HG03342 (cell line): ENCODE measurements at regions not wholly inside any gene's neighbourhood (a gene's known extent, or its start where the extent isn't known, plus 50 kb on each side); places are given as distances from the start of the nearest gene placed in this dataset.
"Not testable (repeated sequence)": the region's sequence is repeated elsewhere in the genome, so short reads cannot be mapped to it uniquely, and the experiment has no call there.

ENCODE experiments used
- ATAC-seq: cut with Tn5 transposase; IDR thresholded peaks from one replicate; pipeline ENCODE4 v1.9.1; 2021; ENCODE audit warnings: mild to moderate bottlenecking, moderate library complexity; ENCODE audit not compliant: unreplicated experiment

GRCh38 chr6:112401083-112401482 is 54.0 kb downstream of the RFPL4B start:
- ATAC-seq, result no peak

GRCh38 chr6:112407101-112407590 is 60.0 kb downstream of the RFPL4B start:
- no peak for ATAC-seq

DNA sequence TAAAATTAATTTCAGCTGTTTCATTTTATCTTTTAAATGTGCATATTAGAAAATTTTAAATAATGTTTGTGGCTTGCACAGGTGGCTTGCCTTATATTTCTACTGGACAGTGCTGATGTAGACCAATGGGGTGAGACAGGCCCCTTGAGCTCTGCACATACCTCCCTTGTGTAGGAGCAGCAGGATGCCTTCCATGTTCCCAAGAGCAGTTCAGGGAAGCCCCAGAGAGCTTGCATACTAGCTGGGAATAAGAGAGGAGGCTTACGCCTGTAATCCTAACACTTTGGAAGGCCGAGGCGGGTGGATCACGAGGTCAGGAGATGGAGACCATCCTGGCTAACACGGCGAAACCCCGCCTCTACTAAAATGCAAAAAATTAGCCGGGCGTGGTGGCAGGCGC is 61.4 kb downstream of the RFPL4B start:
- ATAC-seq, result no peak

DNA sequence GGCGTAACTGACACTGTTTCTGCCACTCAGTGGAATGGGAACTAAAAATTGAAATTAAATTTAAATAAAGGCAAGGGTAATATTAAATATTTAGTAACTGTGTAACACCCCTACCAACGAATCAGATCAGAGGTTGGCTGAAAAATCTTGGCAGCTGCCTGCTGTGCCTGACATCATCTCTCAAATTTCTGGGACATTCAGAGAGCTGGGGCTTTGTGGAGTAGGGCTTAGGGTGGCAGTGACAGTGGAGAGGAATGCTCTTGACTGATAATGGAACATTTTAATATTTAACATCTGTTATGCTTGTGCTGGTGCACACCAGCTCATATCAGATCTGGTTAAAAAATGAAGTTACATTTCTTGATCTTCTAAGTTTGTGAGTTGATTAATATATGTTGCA is 62.2 kb downstream of the RFPL4B start:
- ATAC-seq, result no peak

DNA sequence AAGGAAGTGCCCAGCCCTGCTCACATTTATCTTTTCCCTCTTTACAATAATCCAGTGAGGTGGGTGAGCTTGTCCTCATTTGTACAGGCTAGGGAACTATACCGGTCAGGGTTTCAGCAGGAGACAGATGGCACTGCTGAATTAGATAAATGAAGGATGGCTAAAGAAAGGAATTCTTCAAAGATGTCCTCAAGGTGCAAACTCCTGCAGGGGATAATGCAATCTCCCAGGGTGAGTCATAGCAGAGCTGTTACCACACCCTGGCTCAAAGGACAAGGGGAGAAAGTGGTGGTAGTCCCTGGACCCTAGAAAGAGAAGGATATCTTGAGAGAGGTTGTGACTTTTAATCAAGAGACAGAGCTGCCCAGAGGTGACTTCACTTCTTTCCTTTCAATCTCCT is 66.7 kb downstream of the RFPL4B start:
- ATAC-seq, result no peak

- no peak for ATAC-seq
Measured at GRCh38 chr6:112415366-112415765, 68.2 kb downstream of the RFPL4B start.

- ATAC-seq, result no peak
Measured at GRCh38 chr6:112416866-112417265, 69.7 kb downstream of the RFPL4B start.

DNA sequence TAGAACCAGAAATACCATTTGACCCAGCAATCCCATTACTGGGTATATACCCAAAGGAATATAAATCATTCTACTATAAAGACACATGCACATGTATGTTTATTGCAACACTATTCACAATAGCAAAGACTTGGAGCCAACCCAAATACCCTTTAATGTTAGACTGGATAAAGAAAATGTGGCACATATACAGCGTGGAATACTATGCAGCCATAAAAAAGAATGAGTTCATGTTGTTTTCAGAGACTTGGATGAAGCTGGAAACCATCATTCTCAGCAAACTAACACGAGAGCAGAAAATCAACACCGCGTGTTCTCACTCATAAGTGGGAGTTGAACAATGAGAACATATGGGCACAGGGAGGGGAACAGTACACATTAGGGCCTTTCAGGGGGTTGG is 79.9 kb downstream of the RFPL4B start:
- ATAC-seq, result not testable (repeated sequence)

GRCh38 chr6:112427499-112427898 is 80.4 kb downstream of the RFPL4B start:
- no peak for ATAC-seq

- no peak for ATAC-seq
Measured at GRCh38 chr6:112428477-112428876, 81.3 kb downstream of the RFPL4B start.

- ATAC-seq, result no peak
Measured at GRCh38 chr6:112429226-112429625, 82.1 kb downstream of the RFPL4B start.

DNA sequence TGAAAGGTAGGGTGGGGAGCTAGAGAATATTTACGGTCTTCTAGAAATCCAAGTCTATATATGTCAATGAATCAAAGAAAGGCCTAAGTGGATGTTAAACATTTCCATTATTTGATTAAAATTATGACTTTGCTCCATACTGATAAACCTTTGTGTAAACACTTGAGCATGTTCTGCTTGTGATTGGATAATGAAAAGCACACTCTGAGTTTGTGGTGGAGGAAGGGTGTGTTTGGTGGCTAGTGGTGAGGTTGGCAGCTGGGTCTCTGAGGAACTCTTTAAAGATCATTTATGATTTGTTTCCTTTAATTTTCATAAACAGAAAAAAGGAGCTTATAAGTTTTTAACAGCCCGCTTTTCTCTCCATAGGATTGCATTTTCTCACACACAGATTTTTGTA is 84.7 kb downstream of the RFPL4B start:
- no peak for ATAC-seq

DNA sequence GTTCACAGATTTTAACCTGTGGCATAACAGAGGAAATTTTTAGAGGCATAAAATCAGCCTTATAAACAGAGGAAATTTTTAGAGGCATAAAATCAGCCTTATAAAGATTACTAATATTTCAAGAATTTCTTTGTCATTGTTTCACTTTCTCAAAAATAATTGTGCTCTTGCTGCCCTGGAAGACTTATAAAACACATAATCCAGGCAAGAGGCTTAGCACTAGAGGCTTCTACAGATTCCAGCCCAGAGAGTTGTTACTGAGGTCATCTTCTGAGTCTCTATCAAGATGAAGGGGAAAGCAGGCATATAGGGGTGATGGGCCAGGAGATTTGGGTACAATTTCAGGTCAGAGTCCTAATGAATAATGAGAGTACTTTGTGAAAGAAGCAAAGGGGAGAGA is 85.7 kb downstream of the RFPL4B start:
- no peak for ATAC-seq

DNA sequence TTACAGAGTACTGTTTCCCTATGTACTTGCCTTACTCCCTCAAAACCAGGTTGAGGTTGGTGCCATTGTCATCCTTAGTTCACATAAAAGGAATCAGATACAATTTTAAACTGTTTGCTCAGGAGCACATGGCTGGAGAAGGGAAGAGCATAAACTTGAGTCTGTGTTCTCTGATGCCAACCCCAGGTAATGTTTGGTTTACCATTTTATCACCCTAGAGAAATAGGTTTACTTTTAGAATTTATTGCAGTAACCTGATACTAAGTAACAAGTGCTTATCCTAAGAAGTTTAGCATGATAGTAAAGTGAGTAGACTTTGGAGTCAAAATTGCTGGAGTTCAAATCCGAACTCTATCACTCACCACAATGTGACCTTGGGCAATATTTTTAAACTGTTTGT is 86.3 kb downstream of the RFPL4B start:
- no peak for ATAC-seq

GRCh38 chr6:112434896-112435435 is 87.8 kb downstream of the RFPL4B start:
- ATAC-seq, result no peak

DNA sequence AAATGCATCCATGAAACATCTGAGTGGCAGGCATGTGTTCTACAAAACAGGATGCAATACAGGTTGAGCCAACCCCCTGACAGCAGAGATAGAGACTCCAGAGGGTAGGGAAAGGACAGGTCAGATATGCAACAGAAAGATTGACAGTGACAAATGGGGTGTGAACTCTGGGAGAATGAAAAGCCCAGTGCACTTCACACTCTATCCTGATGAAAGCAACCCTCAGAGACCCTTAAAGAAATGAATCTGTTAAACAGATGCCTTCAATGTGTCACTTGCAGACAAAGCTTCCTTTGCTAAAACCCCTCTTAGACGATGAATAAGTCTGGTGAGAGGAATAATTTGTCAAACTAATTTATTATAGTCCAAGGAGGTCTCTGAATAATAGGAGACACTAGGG is 89.9 kb downstream of the RFPL4B start:
- ATAC-seq, result no peak

DNA sequence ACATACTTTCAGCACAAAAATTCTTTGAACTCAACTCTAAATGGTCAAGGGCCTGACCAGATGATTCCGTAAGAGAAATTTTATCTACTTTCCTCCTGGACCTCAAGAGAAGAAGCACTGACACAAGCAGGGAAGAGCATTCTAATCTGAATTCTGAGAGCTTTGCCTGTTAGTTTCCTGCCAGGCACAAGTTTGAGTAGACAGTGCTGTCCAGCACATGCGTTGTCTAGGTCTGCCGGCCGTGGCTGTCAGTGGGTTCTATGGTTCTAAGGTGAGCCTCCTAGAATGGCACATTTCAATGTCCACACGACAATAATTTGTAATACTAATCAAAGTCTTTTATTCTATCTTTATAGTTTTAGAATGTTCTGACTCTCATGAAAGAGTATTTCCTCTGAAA is 91.9 kb downstream of the RFPL4B start:
- ATAC-seq, result no peak

- no peak for ATAC-seq
Measured at GRCh38 chr6:112439432-112439831, 92.3 kb downstream of the RFPL4B start.

GRCh38 chr6:112441607-112442006 is 94.5 kb downstream of the RFPL4B start:
- no peak for ATAC-seq

DNA sequence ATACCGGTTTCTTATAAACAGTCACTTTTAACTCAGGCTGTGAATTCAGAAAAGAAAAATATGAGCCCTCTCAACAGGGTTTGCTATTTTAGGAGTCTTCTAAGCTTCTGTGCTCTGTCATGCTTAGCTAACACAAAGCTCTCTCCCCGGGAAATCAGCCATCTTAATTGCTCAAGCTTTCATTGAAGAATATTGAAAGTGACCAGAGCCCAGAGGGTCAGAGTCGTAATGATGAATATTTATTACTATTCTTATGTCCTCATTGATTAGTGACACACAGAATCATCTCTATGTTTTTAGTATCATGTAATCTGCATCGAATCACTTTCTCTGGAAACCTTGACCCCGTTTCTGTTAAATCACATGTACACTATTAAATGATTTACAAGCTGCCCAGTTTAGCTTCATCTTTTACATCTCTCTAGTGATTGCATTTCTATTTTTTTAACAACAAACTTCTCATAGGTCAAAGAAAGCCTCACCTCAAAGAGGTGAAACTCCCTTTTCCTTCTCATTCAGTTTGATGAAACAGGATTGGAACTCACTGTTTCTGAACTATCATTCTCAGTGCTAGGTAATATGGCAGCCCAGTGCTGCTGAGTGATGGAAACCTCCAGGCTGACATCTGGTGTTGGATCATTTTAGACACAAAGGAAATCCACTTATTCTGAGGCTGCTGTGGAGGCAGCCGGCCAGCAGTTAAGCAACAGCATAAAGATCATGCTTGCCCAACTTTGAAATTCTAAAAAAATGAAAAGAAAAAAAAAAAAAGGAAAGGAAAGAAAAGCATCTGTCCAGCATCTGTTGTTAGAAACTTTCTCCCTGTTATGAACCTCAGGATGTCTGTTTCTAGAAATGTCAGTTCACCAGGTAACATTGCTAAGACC is 96.3 kb downstream of the RFPL4B start:
- ATAC-seq, result no peak

GRCh38 chr6:112448786-112449185 is 101.7 kb downstream of the RFPL4B start:
- ATAC-seq, result not testable (repeated sequence)

GRCh38 chr6:112450663-112451062 is 103.5 kb downstream of the RFPL4B start:
- ATAC-seq, result no peak
